ENCODE measurements at regions not wholly inside any gene's neighbourhood (a gene's known extent, or its start where the extent isn't known, plus 50 kb on each side); places are given as distances from the start of the nearest gene placed in this dataset.

DNA sequence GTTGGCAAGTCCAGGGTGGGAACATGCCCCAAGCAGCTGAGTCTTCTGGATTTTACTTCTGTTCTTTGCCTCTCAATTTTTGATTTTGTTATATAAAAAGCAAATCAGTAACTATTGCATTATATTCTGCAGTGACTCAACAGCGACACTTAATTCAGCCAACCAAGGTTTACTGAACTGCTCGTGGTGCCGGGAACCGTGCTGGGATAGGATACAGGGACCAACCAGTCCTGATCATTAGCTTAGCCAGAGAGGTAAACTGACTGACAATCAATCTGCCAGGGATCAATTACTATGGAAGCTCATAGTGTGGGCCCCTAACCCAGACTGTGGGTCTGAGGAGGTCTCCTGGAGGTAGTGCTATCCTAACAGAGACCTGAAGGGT lies 68.4 kb upstream of the ZNF281 start:
- H3K4me3 ChIP-seq (ENCODE audit: low read depth, low read length), result no peak overlapping the region
- TF ChIP-seq, protein P1, sequence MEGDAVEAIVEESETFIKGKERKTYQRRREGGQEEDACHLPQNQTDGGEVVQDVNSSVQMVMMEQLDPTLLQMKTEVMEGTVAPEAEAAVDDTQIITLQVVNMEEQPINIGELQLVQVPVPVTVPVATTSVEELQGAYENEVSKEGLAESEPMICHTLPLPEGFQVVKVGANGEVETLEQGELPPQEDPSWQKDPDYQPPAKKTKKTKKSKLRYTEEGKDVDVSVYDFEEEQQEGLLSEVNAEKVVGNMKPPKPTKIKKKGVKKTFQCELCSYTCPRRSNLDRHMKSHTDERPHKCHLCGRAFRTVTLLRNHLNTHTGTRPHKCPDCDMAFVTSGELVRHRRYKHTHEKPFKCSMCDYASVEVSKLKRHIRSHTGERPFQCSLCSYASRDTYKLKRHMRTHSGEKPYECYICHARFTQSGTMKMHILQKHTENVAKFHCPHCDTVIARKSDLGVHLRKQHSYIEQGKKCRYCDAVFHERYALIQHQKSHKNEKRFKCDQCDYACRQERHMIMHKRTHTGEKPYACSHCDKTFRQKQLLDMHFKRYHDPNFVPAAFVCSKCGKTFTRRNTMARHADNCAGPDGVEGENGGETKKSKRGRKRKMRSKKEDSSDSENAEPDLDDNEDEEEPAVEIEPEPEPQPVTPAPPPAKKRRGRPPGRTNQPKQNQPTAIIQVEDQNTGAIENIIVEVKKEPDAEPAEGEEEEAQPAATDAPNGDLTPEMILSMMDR (IDR thresholded peaks at IDR 0.05; ENCODE audit: low read depth, low read length, missing control alignments), result no peak
- in situ Hi-C loops (cut with HindIII; ENCODE audit: low sequenced_read_pairs), result no loop called here
- no peak for DNase-seq (ENCODE audit: low read depth)

DNA sequence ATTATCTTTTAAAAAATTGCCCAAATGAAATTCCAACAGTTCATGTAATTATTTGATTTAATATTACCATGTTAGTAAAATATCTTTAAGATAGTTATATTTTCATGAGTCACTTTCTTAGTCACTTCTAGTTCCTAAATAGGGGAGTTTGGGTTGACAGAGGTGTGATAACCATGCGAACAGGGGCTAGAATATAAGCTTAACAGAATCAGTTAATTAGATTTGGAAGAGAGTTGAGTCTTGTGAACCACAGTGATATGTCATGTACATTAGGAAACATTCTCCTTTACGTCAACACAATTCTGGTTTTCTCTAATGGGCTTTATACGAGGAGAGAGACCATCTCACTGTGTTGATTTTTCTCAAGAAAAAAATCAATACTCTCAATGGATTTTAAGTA lies 64.8 kb upstream of the ZNF281 start:
- TF ChIP-seq, protein P1 (IDR thresholded peaks at IDR 0.05; ENCODE audit: low read depth, low read length, missing control alignments), result no peak
- H3K4me3 ChIP-seq (ENCODE audit: low read depth, low read length), result no peak overlapping the region
- in situ Hi-C loops (cut with HindIII; ENCODE audit: low sequenced_read_pairs), result no loop called here
- DNase-seq (ENCODE audit: low read depth), result no peak

DNA sequence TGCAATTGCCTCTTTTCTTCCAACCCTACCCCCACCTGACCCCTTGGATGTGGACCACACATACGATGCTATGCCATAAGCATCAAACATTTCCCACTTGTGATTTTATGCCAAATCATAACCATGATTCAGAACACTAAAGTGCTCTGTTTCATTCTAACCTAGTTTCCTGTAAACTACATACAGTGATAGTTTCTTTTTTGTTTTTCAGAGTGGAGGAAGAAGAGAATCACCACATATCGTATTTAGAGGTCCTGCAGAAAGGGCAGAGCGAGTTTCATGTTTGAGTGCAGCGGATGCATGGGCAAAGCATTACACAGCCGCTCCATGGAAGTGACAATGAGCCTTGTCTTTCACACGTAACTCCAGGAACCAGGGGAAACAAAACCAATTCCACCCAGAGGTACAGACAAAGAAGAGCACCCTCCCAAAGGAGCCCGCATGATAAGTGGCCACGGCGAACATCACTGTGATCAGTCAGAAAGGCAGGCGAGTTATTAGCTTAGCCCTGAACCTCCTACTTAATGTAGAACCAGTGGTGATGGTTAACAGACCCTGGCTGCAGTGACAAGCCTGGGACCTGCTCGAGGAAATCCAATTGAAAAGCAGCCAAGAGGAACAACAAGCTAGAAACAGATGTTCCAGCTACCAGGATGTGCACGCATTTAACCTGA lies 64.0 kb upstream of the ZNF281 start:
- no peak overlapping the region for H3K4me3 ChIP-seq (ENCODE audit: low read depth, low read length)
- DNase-seq (ENCODE audit: low read depth), result no peak
- TF ChIP-seq, protein P1 (IDR thresholded peaks at IDR 0.05; ENCODE audit: low read depth, low read length, missing control alignments), result no peak
- in situ Hi-C loops (cut with HindIII; ENCODE audit: low sequenced_read_pairs), result no loop called here

DNA sequence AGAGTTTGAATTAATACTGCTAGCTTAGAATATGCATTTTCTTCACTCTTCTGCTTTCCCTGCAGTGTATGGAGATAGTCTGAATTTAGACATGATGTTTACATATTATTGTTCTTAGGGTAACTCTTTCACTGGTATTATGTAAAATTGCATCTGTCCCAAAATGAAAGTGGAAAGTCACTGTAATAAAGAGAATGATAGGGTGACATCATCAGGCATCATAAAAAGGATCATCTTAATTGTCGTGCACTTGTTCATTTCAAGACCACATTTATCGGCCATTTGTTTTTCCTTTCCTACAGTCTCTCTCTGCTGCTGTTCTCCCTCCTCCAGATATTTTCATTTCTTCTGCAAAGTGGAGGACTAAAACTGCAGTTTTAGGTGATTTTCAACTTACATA lies 61.9 kb upstream of the ZNF281 start:
- DNase-seq (ENCODE audit: low read depth), result no peak
- TF ChIP-seq, protein P1 (IDR thresholded peaks at IDR 0.05; ENCODE audit: low read depth, low read length, missing control alignments), result no peak
- no peak overlapping the region for H3K4me3 ChIP-seq (ENCODE audit: low read depth, low read length)
- in situ Hi-C loops (cut with HindIII; ENCODE audit: low sequenced_read_pairs), result no loop called here

DNA sequence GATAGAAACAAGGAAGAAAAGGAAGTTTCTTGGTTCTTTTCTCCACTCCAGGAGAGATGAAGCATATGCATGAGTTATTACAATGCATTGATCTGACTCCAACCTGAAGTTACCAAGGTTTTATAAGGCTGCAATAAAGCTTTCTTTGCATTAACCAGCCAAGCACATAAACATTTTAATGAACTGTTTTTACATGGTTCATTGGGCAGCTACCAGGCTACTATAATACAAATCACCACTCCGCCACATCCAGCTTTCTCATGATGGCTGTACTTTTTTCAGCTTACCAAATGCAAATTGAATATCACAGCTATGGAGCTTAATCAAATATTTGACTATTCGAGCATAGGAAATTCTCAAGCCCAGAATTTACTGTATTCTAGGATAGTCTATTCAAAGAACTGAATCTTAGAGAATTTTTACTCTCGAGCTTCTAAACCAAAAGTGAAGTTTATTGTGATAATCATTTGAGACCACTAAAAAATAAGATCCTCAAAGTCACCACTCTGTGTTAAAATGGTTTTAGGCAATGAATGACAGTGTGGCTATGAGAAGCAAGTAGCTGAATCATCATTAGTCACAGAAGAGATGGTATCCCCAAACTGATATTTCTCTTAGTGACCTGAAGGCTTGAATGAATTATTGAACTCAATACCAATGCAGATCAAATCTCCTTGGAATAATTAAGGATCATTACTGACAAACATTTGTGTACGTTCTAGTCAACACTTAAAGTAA lies 58.6 kb upstream of the ZNF281 start:
- in situ Hi-C loops (cut with HindIII; ENCODE audit: low sequenced_read_pairs), result loop anchor here (5.0 kb wide), 1 partner anchor 191 kb away; no protein-coding TSS in a partner anchor
- TF ChIP-seq, protein P1 (IDR thresholded peaks at IDR 0.05; ENCODE audit: low read depth, low read length, missing control alignments), result no peak
- no peak overlapping the region for H3K4me3 ChIP-seq (ENCODE audit: low read depth, low read length)
- no peak for DNase-seq (ENCODE audit: low read depth)

DNA sequence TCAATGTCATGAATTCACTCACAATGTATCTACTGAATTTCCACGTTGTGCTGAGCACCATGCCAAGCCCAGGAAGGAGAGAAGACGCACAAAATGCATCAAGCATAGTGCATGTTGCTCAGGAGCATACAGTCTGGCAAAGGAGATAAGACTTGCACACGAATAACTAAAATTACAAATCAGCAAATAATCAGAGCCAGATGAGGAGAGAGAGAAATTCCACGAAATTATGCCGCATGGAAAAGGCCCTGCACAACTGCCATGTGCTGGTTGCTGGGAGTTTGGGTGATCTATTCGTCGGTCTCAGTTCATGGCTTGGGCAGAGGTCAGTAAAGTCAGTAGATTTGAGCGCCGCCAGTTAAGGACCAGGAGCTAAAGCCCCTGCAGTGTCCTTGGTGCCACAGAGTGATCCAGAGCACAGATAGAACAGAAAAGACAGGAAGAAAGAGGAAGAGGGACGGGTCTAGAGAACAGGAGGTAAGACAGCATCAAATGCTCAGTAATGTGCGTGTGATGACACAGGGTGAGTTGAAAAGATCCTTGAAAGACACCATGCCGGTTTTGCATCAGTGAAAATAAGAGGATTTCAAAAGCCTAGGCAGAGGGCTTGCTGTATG lies 55.1 kb upstream of the ZNF281 start:
- in situ Hi-C loops (cut with HindIII; ENCODE audit: low sequenced_read_pairs), result loop anchor here (5.0 kb wide), 1 partner anchor 188 kb away; no protein-coding TSS in a partner anchor
- H3K4me3 ChIP-seq (ENCODE audit: low read depth, low read length), result no peak overlapping the region
- no peak for DNase-seq (ENCODE audit: low read depth)
- TF ChIP-seq, protein P1 (IDR thresholded peaks at IDR 0.05; ENCODE audit: low read depth, low read length, missing control alignments), result no peak

Data from astrocyte of the cerebellum (primary cell).